ENCODE measurements at regions not wholly inside any gene's neighbourhood (a gene's known extent, or its start where the extent isn't known, plus 50 kb on each side); places are given as distances from the start of the nearest gene placed in this dataset.

DNA sequence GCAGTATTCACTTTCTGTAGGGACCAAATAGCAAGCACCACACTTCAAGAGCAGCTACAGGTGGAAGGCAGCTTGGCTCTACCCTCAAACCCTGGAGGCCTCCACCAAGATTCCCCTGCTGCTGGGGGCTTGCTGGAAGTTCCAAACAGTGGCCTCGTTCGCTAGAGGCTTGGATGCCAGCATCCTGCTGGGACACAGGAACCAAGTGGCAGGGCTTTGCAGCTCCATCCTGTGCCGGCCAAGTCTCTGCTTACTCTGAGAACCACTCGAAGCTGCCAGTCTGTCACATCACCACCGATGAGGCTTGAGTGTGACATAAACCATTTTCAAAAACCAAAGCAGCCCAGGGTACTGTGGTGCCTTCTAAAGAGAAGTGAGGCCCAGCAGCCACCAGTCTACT is 69.2 kb upstream of the UNC5B start:
- TF ChIP-seq, protein P1, sequence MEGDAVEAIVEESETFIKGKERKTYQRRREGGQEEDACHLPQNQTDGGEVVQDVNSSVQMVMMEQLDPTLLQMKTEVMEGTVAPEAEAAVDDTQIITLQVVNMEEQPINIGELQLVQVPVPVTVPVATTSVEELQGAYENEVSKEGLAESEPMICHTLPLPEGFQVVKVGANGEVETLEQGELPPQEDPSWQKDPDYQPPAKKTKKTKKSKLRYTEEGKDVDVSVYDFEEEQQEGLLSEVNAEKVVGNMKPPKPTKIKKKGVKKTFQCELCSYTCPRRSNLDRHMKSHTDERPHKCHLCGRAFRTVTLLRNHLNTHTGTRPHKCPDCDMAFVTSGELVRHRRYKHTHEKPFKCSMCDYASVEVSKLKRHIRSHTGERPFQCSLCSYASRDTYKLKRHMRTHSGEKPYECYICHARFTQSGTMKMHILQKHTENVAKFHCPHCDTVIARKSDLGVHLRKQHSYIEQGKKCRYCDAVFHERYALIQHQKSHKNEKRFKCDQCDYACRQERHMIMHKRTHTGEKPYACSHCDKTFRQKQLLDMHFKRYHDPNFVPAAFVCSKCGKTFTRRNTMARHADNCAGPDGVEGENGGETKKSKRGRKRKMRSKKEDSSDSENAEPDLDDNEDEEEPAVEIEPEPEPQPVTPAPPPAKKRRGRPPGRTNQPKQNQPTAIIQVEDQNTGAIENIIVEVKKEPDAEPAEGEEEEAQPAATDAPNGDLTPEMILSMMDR (IDR thresholded peaks at IDR 0.05), result no peak
- no peak for TF ChIP-seq POLR2A (IDR thresholded peaks at IDR 0.05)

All from ovary (tissue), 3 donors.